Liver (tissue), 3 donors: ENCODE measurements at regions not wholly inside any gene's neighbourhood (a gene's known extent, or its start where the extent isn't known, plus 50 kb on each side); places are given as distances from the start of the nearest gene placed in this dataset.

Experiments
- CTCF ChIP-seq: fragments of 150-350 bp; IDR thresholded peaks from 2 replicates; pipeline ENCODE4 v1.5.1; 2017; ENCODE audit warnings: improper control_type of control experiment, low read depth, low read length; ENCODE audit not compliant: missing input control
- HNF4G ChIP-seq: IDR thresholded peaks from 2 replicates; pipeline ENCODE4 v1.6.1; 2016; ENCODE audit warnings: antibody characterized with exemption
- donor health status: healthy.
- donor health status: healthy.

- no peak for TF ChIP-seq HNF4G
- TF ChIP-seq CTCF: no peak
Measured at GRCh38 chrX:137233478-137233877, 199.7 kb upstream of the GPR101 start.
